ENCODE measurements at regions not wholly inside any gene's neighbourhood (a gene's known extent, or its start where the extent isn't known, plus 50 kb on each side); places are given as distances from the start of the nearest gene placed in this dataset.

DNA sequence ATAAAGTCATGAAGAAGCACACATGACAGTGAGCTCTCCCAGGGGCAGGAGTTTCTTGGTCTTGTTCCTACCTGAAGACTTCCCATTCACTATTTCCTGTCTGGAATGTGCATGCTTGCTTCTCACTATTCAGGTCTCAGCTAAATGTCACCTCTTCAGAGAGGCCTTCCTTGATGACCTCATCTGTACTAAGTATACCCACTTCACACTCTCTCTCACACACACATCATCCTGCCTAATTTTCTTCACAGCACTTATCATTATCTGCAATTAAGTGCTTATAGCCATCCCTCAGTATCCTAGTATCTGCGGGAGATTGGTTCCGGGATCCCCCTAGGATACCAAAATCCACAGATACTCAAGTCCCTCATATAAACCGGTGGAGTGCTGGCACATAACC is 146.4 kb upstream of the IVNS1ABP start:
- ChIA-PET POLR2A (no interaction called here), CTCF (no interaction called here)
- H3K9ac ChIP-seq (replicated peaks; ENCODE audit: extremely low read depth, insufficient read depth, low read length), result no peak overlapping the region
- no peaks in the 10 kb centered on the region for H3K4me1 ChIP-seq (ENCODE audit: control insufficient read depth, extremely low read depth, insufficient read depth, low read length)
- H3K27ac ChIP-seq (ENCODE audit: insufficient read depth, low read depth, low read length), result no peak overlapping the region
- no peaks in the 10 kb centered on the region for H3K9me1 ChIP-seq (replicated peaks; ENCODE audit: control insufficient read depth, extremely low read depth, insufficient read depth, low read length)
- DNase-seq (ENCODE audit: low read depth, low spot score), result no peak
- H4K20me1 ChIP-seq (replicated peaks; ENCODE audit: control insufficient read depth, extremely low read depth, insufficient read depth, low read length), result no peaks in the 10 kb centered on the region
- H3K27me3 ChIP-seq (ENCODE audit: control insufficient read depth in 2 of 2, insufficient read depth in 2 of 2, low read length in 2 of 2), result no peaks in the 10 kb centered on the region
- no peaks in the 10 kb centered on the region for H3K79me2 ChIP-seq (ENCODE audit: control insufficient read depth, insufficient read depth, low read length)
- H3K4me3 ChIP-seq (replicated peaks in 1 of 3; ENCODE audit: insufficient read depth in 1 of 3, low read depth in 1 of 3, low read length in 3 of 3), result no peak overlapping the region
- intact Hi-C loops (cut with micrococcal nuclease) (no loop called here), dilution Hi-C loops (cut with MboI; ENCODE audit: extremely low pct_ligation_motif_present, low sequenced_read_pairs) (no loop called here)
- no peak for TF ChIP-seq POLR2A (IDR thresholded peaks at IDR 0.05; ENCODE audit: low read depth, low read length)
- TF ChIP-seq, protein P1, sequence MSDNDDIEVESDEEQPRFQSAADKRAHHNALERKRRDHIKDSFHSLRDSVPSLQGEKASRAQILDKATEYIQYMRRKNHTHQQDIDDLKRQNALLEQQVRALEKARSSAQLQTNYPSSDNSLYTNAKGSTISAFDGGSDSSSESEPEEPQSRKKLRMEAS (IDR thresholded peaks at IDR 0.05; ENCODE audit: insufficient read depth, insufficient read length), result no peak
- no peak for TF ChIP-seq POLR2AphosphoS5 (IDR thresholded peaks at IDR 0.05; ENCODE audit: insufficient read depth, low read depth, low read length)
- TF ChIP-seq FOS (IDR thresholded peaks at IDR 0.05; ENCODE audit: borderline replicate concordance, insufficient read depth, low read length), result no peak
- TF ChIP-seq JUN (IDR thresholded peaks at IDR 0.05; ENCODE audit: borderline replicate concordance, insufficient read depth, insufficient read length, low read depth), result no peak
- TF ChIP-seq, protein P2, sequence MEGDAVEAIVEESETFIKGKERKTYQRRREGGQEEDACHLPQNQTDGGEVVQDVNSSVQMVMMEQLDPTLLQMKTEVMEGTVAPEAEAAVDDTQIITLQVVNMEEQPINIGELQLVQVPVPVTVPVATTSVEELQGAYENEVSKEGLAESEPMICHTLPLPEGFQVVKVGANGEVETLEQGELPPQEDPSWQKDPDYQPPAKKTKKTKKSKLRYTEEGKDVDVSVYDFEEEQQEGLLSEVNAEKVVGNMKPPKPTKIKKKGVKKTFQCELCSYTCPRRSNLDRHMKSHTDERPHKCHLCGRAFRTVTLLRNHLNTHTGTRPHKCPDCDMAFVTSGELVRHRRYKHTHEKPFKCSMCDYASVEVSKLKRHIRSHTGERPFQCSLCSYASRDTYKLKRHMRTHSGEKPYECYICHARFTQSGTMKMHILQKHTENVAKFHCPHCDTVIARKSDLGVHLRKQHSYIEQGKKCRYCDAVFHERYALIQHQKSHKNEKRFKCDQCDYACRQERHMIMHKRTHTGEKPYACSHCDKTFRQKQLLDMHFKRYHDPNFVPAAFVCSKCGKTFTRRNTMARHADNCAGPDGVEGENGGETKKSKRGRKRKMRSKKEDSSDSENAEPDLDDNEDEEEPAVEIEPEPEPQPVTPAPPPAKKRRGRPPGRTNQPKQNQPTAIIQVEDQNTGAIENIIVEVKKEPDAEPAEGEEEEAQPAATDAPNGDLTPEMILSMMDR (IDR thresholded peaks at IDR 0.05; ENCODE audit: extremely low read depth in 1 of 2, insufficient read depth in 1 of 2, low read depth in 1 of 2, low read length in 2 of 2), result no peak
- TF ChIP-seq GATA2 (IDR thresholded peaks at IDR 0.05; ENCODE audit: insufficient read depth, insufficient read length, low read depth, low read length), result no peak
- TF ChIP-seq EZH2 (IDR thresholded peaks at IDR 0.05; ENCODE audit: borderline replicate concordance, low read depth, low read length, severe bottlenecking), result no peak
- no peak for TF ChIP-seq MYC (IDR thresholded peaks at IDR 0.05; ENCODE audit: low read depth, low read length)
- no peak for FAIRE-seq
- H3K9me3 ChIP-seq (replicated peaks; ENCODE audit: control insufficient read depth, insufficient read depth, low read length), result no peaks in the 10 kb centered on the region
- H2AFZ ChIP-seq (ENCODE audit: low read depth, low read length), result no peak overlapping the region
- no peak overlapping the region for H3K4me2 ChIP-seq (ENCODE audit: insufficient read depth, low read length)
- BruUV-seq (replicated peaks), result no TSS peak
- H3K36me3 ChIP-seq (ENCODE audit: control insufficient read depth in 2 of 2, extremely low read depth in 1 of 2, insufficient read depth in 2 of 2, low read length in 2 of 2), result no peaks in the 10 kb centered on the region

Data from endothelial cell of umbilical vein (primary cell).